Dedifferentiated amniotic fluid mesenchymal stem cell (primary cell): ENCODE measurements at regions not wholly inside any gene's neighbourhood (a gene's known extent, or its start where the extent isn't known, plus 50 kb on each side); places are given as distances from the start of the nearest gene placed in this dataset.
A peak's percentile ranks its signal among the peaks of the same experiment; 100 is the strongest.
"Not testable (repeated sequence)": the region's sequence is repeated elsewhere in the genome, so short reads cannot be mapped to it uniquely, and the experiment has no call there.

ENCODE experiments used
- DNase-seq: peaks from one replicate; pipeline ENCODE4 v3.0.0-alpha.2; 2016; ENCODE audit errors: extremely low spot score

GRCh38 chr6:947235-947934 is 254.4 kb upstream of the EXOC2 start:
- no peak for DNase-seq

DNA sequence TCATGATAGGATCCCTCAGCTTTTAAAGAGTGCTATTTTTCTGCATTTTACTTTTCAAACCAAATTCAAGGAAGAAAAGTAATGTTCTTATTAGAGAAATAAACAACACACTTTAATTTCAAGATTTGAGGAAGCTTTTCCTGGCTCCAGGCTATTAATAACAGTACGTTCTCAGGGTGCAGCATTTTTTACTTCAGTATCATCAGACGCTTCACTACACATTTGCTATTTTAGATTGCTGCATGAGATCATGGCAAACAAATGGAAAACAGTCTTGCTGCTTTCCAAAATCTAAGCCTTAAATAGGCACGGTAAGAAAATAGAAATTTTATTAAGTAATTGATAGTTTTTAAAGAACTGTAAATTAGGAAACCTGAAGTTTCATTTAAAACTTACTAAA is 253.6 kb upstream of the EXOC2 start:
- DNase-seq: peak; percentile 74

GRCh38 chr6:939526-940252 is 246.8 kb upstream of the EXOC2 start:
- DNase-seq: no peak

GRCh38 chr6:938916-939315 is 246.0 kb upstream of the EXOC2 start:
- no peak for DNase-seq

GRCh38 chr6:938271-938905 is 245.4 kb upstream of the EXOC2 start:
- DNase-seq: no peak

- no peak for DNase-seq
These were observed 242.6 kb upstream of the EXOC2 start for GRCh38 chr6:935582-935981.

- DNase-seq: no peak
These were observed 241.7 kb upstream of the EXOC2 start for GRCh38 chr6:934686-935085.

DNA sequence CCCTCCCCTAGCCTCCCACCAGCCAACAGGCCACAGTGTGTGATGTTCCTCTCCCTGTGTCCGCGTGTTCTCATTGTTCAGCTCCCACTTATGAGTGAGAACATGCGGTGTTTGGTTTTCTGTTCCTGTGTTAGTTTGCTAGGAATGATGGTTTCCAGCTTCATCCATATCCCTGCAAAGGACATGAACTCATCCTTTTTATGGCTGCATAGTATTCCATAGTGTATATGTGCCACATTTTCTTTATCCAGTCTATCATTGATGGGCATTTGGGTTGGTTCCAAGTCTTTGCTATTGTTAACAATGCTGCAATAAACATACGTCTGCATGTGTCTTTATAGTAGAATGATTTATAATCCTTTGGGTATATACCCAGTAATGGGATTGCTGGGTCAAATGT is 239.0 kb upstream of the EXOC2 start:
- not testable (repeated sequence) for DNase-seq

DNA sequence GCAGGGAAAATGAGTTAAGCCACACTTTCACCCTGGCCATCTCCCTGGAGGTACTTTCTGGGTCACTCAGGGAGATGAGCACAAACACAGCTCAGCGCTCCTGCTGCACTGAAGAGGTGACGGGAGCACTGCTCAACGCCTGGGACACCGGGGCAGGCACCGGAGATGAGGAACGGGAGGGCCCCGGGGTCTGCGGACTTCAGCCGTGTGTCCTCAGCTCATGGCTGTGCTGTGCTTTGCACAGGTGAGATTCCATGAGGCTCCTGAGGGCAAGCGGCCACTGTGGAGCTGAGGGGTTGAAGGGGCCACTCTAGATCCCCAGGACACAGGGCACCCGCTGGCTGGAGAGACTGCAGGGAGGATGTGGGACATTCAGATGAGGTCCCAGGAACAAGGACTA is 234.2 kb upstream of the EXOC2 start:
- DNase-seq: no peak

GRCh38 chr6:925656-926213 is 232.8 kb upstream of the EXOC2 start:
- no peak for DNase-seq

DNA sequence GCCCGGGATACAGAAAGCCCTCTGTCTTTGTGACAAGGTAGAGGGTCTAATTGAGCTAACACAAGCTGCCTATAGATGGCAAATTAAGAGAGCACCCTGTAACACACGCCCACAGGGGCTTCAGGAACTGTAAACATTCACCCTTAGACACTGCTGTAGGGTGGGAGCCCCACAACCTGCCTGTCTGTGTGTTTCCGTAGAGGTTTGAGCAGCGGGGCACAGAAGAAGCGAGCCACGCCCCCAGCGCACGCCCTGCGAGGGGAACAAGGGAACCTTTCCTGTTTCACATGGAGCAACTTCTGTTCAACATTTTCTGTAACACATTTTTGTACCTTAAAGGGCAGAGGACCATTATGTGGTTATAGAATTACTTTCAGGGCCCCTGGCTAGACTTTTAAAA is 231.7 kb upstream of the EXOC2 start:
- no peak for DNase-seq

GRCh38 chr6:921400-921799 is 228.5 kb upstream of the EXOC2 start:
- no peak for DNase-seq

DNA sequence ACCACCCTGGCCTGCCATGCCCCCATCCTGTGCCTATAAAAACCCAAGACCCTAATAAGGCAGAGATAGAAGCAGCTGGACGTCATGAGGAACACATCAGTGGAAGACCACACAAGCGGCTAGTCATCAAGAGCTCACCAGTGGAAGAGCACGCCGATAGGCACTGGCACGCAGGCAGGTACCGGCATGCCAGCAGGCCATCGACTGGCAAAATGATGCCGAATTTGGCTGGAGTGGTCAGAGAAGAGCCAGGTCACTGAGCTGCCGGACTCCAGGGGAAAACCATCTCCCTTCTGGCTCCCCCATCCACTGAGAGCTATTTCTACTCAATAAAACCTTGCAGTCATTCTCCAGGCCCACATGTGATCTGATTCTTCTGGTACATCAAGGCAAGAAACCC is 227.6 kb upstream of the EXOC2 start:
- DNase-seq: no peak

DNA sequence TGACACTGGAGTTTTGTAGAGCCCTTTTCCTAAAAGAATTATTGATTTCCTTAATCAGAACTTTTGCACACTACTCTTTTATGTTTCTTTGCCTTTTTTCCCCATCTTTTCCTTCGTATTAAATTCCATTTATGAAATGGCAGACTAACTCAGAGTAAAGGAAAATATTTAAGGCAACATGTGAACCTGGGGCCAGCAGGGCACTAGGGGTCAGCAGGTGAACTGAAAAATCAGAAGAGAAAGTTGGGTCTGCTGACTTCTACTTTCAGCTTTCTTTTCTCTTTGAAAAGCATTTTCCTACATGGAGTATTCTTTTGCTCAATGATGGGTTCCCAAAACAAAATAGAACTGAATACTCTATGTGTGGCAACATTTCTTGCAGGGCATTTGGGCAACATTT is 226.6 kb upstream of the EXOC2 start:
- DNase-seq: no peak

DNA sequence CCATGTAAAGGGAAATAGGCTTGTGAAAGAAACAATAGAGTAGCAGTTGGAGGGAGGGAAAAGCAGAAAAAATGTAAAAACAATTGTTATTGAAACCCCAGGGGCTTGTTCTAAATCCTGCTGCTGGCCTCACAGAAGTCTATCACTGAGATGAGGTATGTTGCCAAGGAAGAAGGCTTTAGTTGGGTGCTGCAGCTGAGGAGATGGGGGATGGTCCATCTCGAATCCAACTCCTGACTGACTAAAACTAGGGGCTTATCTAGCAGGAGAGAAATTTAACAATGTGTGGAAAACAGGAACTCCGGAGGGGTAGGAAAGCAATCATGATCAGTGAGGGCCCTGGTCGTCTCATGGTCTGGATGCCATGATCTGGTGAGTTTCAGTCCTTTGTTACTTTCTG is 225.0 kb upstream of the EXOC2 start:
- no peak for DNase-seq

GRCh38 chr6:917296-917695 is 224.4 kb upstream of the EXOC2 start:
- no peak for DNase-seq

- DNase-seq: no peak
These were observed 223.2 kb upstream of the EXOC2 start for GRCh38 chr6:916131-916530.

GRCh38 chr6:912871-913835 is 220.2 kb upstream of the EXOC2 start:
- peak; percentile 70 for DNase-seq

DNA sequence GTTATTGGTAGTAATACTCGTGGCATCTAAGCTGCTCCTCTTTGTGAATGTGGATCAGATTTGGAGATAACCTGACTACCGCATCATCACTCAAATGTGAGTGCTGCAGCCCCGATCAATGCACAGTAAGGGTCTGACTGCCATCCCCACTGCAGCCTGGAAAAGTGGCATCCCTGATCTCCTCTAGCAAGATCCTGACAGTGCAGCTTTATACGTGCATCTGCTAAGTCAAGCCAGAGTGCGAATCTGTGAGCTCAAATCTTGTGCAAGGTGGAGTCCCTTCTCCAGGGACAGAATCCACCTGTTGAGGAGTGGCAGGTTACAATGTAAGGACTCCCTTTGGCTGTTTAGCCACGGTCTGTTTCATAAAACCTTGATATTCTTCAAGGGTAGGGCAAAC is 215.0 kb upstream of the EXOC2 start:
- no peak for DNase-seq

- no peak for DNase-seq
These were observed 214.0 kb upstream of the EXOC2 start for GRCh38 chr6:906920-907319.

DNA sequence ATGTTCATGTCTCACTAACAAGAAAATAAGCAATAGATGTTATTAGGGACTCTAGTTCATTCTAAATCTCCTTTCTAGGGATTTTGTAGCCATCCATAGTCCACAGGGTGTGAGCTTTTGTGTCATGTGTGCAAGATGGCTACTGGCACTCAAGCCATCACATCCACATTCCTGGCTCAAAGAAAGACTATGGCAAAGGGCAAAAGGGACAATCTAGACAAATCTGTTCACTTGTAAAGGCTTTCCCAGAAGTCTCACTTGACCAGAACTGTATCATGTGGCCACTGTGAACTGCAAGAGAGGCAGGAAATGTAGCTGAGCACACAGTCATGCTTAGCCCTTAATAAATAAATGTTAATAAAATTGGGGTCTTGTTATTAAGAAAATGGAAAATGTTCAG is 212.6 kb upstream of the EXOC2 start:
- no peak for DNase-seq

DNA sequence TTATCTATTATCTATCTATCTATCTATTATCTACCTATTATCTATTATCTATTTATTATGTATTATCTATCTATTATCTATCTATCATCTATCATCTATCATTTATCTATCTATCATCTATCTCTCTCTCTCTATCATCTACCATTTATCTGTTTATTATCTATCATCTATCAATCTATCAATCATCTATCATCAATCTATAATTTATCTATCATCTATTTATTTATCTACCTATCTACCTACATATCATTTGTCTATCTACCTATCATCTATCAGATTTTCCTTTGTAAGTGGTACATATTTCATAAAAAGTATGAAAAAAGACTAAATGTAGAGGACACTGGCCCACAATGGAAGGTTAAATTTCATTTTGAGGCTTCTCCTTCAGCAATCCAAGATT is 212.1 kb upstream of the EXOC2 start:
- DNase-seq: no peak
